K562 (cell line): ENCODE measurements at regions not wholly inside any gene's neighbourhood (a gene's known extent, or its start where the extent isn't known, plus 50 kb on each side); places are given as distances from the start of the nearest gene placed in this dataset.

Experiments
- ATAC-seq: fragments of 200-7000 bp; cut with Tn5 transposase; 3 replicates; pipeline ENCODE4 v1.9.1; 2020; ENCODE audit warnings: moderate library complexity
- BruUV-seq: library from RNA; stranded (reverse); fragments of 400-500 nt; replicated peaks from 2 replicates; lab custom pipeline; 2021; lab: Mats Ljungman, UMichigan
- CTCF ChIA-PET: fragments of 300-600 bp; formaldehyde crosslinking; extraction: SDS; loops from one replicate; lab custom pipeline; 2021; ENCODE audit warnings: low intra/inter-chr PET ratio; lab: Yijun Ruan, JAX
- POLR2A ChIA-PET: fragments of 300-600, 350-650 bp; sonication (Branson Sonifier 250); formaldehyde crosslinking; extraction: SDS; loops from one replicate; lab custom pipeline; 2021; ENCODE audit warnings: antibody characterized with exemption, inconsistent platforms; lab: Yijun Ruan, JAX
- DNase-seq, 4 experiments: peaks; one replicate each; pipeline versions ENCODE4 v3.0.0 to v3.0.0-alpha.2; 2011 to 2018; ENCODE audit warnings: low spot score in 3 of 4, mixed read lengths in 3 of 4; ENCODE audit errors: extremely low read depth in 1 of 4
- FAIRE-seq: peaks from 2 replicates; lab custom pipeline; 2011; peaks lifted over from hg19 to GRCh38; lab: Jason Lieb, UNC
- H2AFZ ChIP-seq: 2 replicates; pipeline ENCODE4 v1.6.0; 2011; ENCODE audit warnings: low read depth, low read length, control low read depth, inconsistent platforms
- H3K27ac ChIP-seq: fragments of 200-600 bp; 3 replicates; pipeline ENCODE4 v1.8.0; 2011; ENCODE audit warnings: low read depth, mild to moderate bottlenecking, control low read depth, inconsistent platforms, low read length, moderate library complexity, mixed read lengths; ENCODE audit errors: extremely low read depth
- H3K27me3 ChIP-seq, 2 experiments: fragments of 300-600 bp in 1 of 2; 2 replicates in 1 of 2; 3 replicates in 1 of 2; pipeline versions ENCODE4 v1.6.0 to v1.8.0; 2011; ENCODE audit warnings: inconsistent platforms in 2 of 2, low read length in 2 of 2, mild to moderate bottlenecking in 1 of 2, mixed read lengths in 1 of 2, moderate library complexity in 1 of 2; ENCODE audit not compliant: control insufficient read depth in 2 of 2, insufficient read depth in 2 of 2
- H3K36me3 ChIP-seq: fragments of 300-600 bp; 3 replicates; pipeline ENCODE4 v1.8.0; 2011; ENCODE audit warnings: mild to moderate bottlenecking, low read length, inconsistent platforms; ENCODE audit not compliant: control insufficient read depth, insufficient read depth
- H3K4me1 ChIP-seq, 2 experiments: fragments of 200-600 bp in 1 of 2; replicated peaks in 1 of 2; 2 replicates in 1 of 2; 3 replicates in 1 of 2; pipeline versions ENCODE4 v1.5.1 to v1.8.0; 2011; ENCODE audit warnings: inconsistent platforms in 2 of 2, low read length in 2 of 2, mild to moderate bottlenecking in 1 of 2, mixed read lengths in 1 of 2, moderate library complexity in 1 of 2; ENCODE audit not compliant: control insufficient read depth in 2 of 2, insufficient read depth in 2 of 2
- H3K4me2 ChIP-seq: 2 replicates; pipeline ENCODE4 v1.6.1; 2011; ENCODE audit warnings: low read length, control low read depth, inconsistent platforms, mixed read lengths; ENCODE audit not compliant: insufficient read depth
- H3K4me3 ChIP-seq: fragments of 200-600 bp; sonication (generic), shearing (Covaris generic); 2 replicates; pipeline ENCODE4 v1.5.1; 2016; ENCODE audit warnings: control low read depth, inconsistent platforms
- H3K79me2 ChIP-seq: fragments of 200-600 bp; 3 replicates; pipeline ENCODE4 v1.8.0; 2011; ENCODE audit warnings: low read length, inconsistent platforms; ENCODE audit not compliant: control insufficient read depth, insufficient read depth
- H3K9ac ChIP-seq, 2 experiments: 2 replicates each; pipeline versions ENCODE4 v1.6.0 to v1.6.1; 2011; ENCODE audit warnings: low read depth in 2 of 2, low read length in 2 of 2, control low read depth in 1 of 2, inconsistent platforms in 1 of 2, mild to moderate bottlenecking in 1 of 2, mixed read lengths in 1 of 2; ENCODE audit not compliant: insufficient read depth in 1 of 2
- H3K9me1 ChIP-seq: one replicate; pipeline ENCODE4 v1.6.0; 2011; ENCODE audit warnings: inconsistent platforms, mild to moderate bottlenecking, low read length, moderate library complexity; ENCODE audit not compliant: control insufficient read depth, insufficient read depth
- H3K9me3 ChIP-seq: replicated peaks from 2 replicates; pipeline ENCODE4 v1.5.1; 2011; ENCODE audit warnings: low read depth, low read length, inconsistent platforms; ENCODE audit not compliant: control insufficient read depth, insufficient read depth
- H4K20me1 ChIP-seq: replicated peaks from 2 replicates; pipeline ENCODE4 v1.6.1; 2011; ENCODE audit warnings: low read length, inconsistent platforms, mixed read lengths; ENCODE audit not compliant: control insufficient read depth, insufficient read depth
- ARID1B ChIP-seq: fragments of 450-650 bp; IDR thresholded peaks from 2 replicates; pipeline ENCODE4 v1.6.1; 2016; ENCODE audit warnings: antibody characterized with exemption, mild to moderate bottlenecking, inconsistent platforms
- CBFA2T2 ChIP-seq: fragments of 450-650 bp; conservative IDR thresholded peaks from 2 replicates; pipeline ENCODE4 v1.6.1; 2017; ENCODE audit warnings: mild to moderate bottlenecking
- CEBPB ChIP-seq: fragments of 450-650 bp; IDR thresholded peaks from 2 replicates; pipeline ENCODE4 v1.6.1; 2016; ENCODE audit warnings: missing genetic modification characterization, missing compliant biosample characterization
- EP400 ChIP-seq: fragments of 450-650 bp; IDR thresholded peaks from 2 replicates; pipeline ENCODE4 v1.6.1; 2017; ENCODE audit warnings: antibody characterized with exemption, mild to moderate bottlenecking, moderate library complexity
- FOXJ2 ChIP-seq: fragments of 200-800 bp; sonication (Bioruptor generic); IDR thresholded peaks from 2 replicates; pipeline ENCODE4 v1.6.1; 2016; ENCODE audit warnings: missing genetic modification characterization, missing compliant biosample characterization
- JUND ChIP-seq, 2 experiments: IDR thresholded peaks; 2 replicates in 1 of 2; 3 replicates in 1 of 2; pipeline ENCODE4 v1.6.1; 2011; ENCODE audit warnings: borderline replicate concordance in 2 of 2, low read depth in 2 of 2, low read length in 2 of 2, improper control_type of control experiment in 1 of 2, missing biosample characterization in 1 of 2, missing genetic modification characterization in 1 of 2, missing genetic modification reagents in 1 of 2
- MAFF ChIP-seq: IDR thresholded peaks from 2 replicates; pipeline ENCODE4 v1.6.1; 2012; ENCODE audit warnings: low read length, improper control_type of control experiment
- NCOR1 ChIP-seq: fragments of 450-650 bp; IDR thresholded peaks from 2 replicates; pipeline ENCODE4 v1.6.1; 2016; ENCODE audit warnings: mild to moderate bottlenecking, moderate library complexity
- SMARCE1 ChIP-seq: fragments of 450-650 bp; IDR thresholded peaks from 2 replicates; pipeline ENCODE4 v1.7.1; 2016; ENCODE audit warnings: mild to moderate bottlenecking
- TBP ChIP-seq: optimal IDR thresholded peaks from 2 replicates; pipeline ENCODE3; 2011; ENCODE audit warnings: low read depth, low read length, improper control_type of control experiment
- USF1 ChIP-seq: sonication (generic); formaldehyde crosslinking; IDR thresholded peaks from 2 replicates; pipeline ENCODE4 v1.9.0; 2022; ENCODE audit warnings: mild to moderate bottlenecking, missing genetic modification reagents
- ZNF277 ChIP-seq: fragments of 250-450 bp; sonication (Bioruptor Pico); IDR thresholded peaks from 2 replicates; pipeline ENCODE4 v1.8.0; 2022; ENCODE audit warnings: inconsistent platforms, mild to moderate bottlenecking, moderate library complexity, borderline replicate concordance
- ZNF445 ChIP-seq: fragments of 250-450 bp; sonication (Bioruptor Pico); IDR thresholded peaks from 2 replicates; pipeline ENCODE4 v1.4.0; 2020; ENCODE audit warnings: low read depth, mild to moderate bottlenecking, moderate library complexity
- WGBS: fragments of 100-300 bp; shearing (Covaris generic); methylation state at CpG from one replicate; pipeline ENCODE4 v1.1.6; 2016; ENCODE audit warnings: low coverage, mixed read lengths; ENCODE audit not compliant: insufficient coverage; ENCODE audit errors: missing lambda C conversion rate; 5-methylcytosine and 5-hydroxymethylcytosine counted together
- in situ Hi-C: fragments of 300-500 bp; cut with MboI; formaldehyde crosslinking; loops from 4 replicates; pipeline ENCODE4 v1.15.0; 2018; ENCODE audit warnings: inconsistent platforms, mixed read lengths
- intact Hi-C: fragments of 100-400 bp; cut with micrococcal nuclease; formaldehyde crosslinking; loops from 2 replicates; pipeline ENCODE4 v1.14.2; 2022

GRCh38 chr12:92468358-92469020 is 234.3 kb upstream of the PLEKHG7 start:
- no peak overlapping the region for H2AFZ ChIP-seq
- no peaks in the 10 kb centered on the region for H3K9me3 ChIP-seq
- no peak overlapping the region for H3K27ac ChIP-seq
- in situ Hi-C loops (no loop called here), intact Hi-C loops (loop anchor here (5.0 kb wide), 1 partner anchor 66 kb away; no protein-coding TSS in a partner anchor)
- H3K9me1 ChIP-seq: no peaks in the 10 kb centered on the region
- no peak overlapping the region for H3K9ac ChIP-seq
- no peak overlapping the region for H3K4me3 ChIP-seq
- no TSS peak for BruUV-seq
- peak in 1 of 4 experiments; percentile 23 for DNase-seq
- no peaks in the 10 kb centered on the region for H3K79me2 ChIP-seq
- H3K4me2 ChIP-seq: 0 out of 2 replicates have a peak overlapping the region, but pooled peaks have one; percentile 28
- H3K36me3 ChIP-seq: no peaks in the 10 kb centered on the region
- TF ChIP-seq USF1: no peak
- peak; percentile 60 for TF ChIP-seq CEBPB (tag)
- peak; percentile 26 for FAIRE-seq
- peaks cover 0 to 10% of the 10 kb centered on the region in 2 experiments; a peak in 2 of 5 replicates for H3K4me1 ChIP-seq
- 10% methylated on average over 8 of the region's 8 CpGs for WGBS
- ChIA-PET CTCF (no interaction called here), POLR2A (no interaction called here)
- H3K27me3 ChIP-seq: no peaks in the 10 kb centered on the region
- no peak for ATAC-seq
- H4K20me1 ChIP-seq: no peaks in the 10 kb centered on the region

DNA sequence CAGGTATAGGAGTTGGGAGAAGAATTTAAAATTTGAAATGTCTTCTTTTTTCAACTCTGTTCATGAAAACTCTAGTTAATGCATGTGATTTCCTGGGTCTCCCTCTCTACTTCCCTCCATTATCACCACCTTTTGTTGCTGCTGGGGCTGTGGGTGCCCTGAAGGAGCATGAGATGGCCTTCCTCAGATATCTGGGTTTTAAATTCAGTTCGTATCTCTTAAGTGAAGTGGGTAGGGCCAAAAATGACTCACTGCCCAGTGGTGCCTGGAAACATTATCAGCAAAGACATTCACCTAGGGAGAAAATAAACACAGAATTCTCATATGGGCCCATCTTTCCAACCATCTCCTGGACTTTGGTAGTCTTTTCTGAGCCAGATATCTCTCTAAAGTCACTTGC is 234.9 kb upstream of the PLEKHG7 start:
- Histone ChIP-seq H3K9me3 (no peaks in the 10 kb centered on the region), H3K9ac (no peak overlapping the region), H3K79me2 (no peaks in the 10 kb centered on the region), H3K4me2 (0 out of 2 replicates have a peak overlapping the region, but pooled peaks have one; percentile 28), H3K27ac (no peak overlapping the region), H3K9me1 (no peaks in the 10 kb centered on the region), H4K20me1 (no peaks in the 10 kb centered on the region), H3K4me1 (peaks cover 0 to 10% of the 10 kb centered on the region in 2 experiments; a peak in 2 of 5 replicates), H2AFZ (no peak overlapping the region), H3K27me3 (no peaks in the 10 kb centered on the region), H3K4me3 (no peak overlapping the region), H3K36me3 (no peaks in the 10 kb centered on the region)
- 0% methylated on average over 1 of the region's 1 CpG for WGBS
- ChIA-PET CTCF (no interaction called here), POLR2A (no interaction called here)
- peak in 2 of 4 experiments; percentile 57 to 70 for DNase-seq
- peak; percentile 81 for FAIRE-seq
- no TSS peak for BruUV-seq
- intact Hi-C loops: loop anchor here (5.0 kb wide), 1 partner anchor 66 kb away; no protein-coding TSS in a partner anchor
- in situ Hi-C loops: no loop called here
- ATAC-seq: peak; percentile 81
- TF ChIP-seq SMARCE1: peak; percentile 72
- TF ChIP-seq ARID1B: peak; percentile 81
- peak; percentile 68 for TF ChIP-seq FOXJ2 (tag)
- TF ChIP-seq NCOR1: peak; percentile 45; the same call in 1 of the 2 replicates
- no peak for TF ChIP-seq EP400
- no peak for TF ChIP-seq ZNF277 (CRISPR knock-in tag)
- peak; percentile 33 for TF ChIP-seq CBFA2T2
- TF ChIP-seq JUND (IDR thresholded peaks at IDR 0.05; ENCODE audit: borderline replicate concordance, low read depth, low read length): peak; percentile 95
- peak; percentile 85; the same call in 2 of the 3 replicates for TF ChIP-seq JUND (tag; IDR thresholded peaks at IDR 0.05; ENCODE audit: borderline replicate concordance, low read depth, low read length)
- no peak for TF ChIP-seq TBP
- no peak for TF ChIP-seq ZNF445 (CRISPR knock-in tag)
- TF ChIP-seq MAFF: no peak
